ENCODE measurements at regions not wholly inside any gene's neighbourhood (a gene's known extent, or its start where the extent isn't known, plus 50 kb on each side); places are given as distances from the start of the nearest gene placed in this dataset.

DNA sequence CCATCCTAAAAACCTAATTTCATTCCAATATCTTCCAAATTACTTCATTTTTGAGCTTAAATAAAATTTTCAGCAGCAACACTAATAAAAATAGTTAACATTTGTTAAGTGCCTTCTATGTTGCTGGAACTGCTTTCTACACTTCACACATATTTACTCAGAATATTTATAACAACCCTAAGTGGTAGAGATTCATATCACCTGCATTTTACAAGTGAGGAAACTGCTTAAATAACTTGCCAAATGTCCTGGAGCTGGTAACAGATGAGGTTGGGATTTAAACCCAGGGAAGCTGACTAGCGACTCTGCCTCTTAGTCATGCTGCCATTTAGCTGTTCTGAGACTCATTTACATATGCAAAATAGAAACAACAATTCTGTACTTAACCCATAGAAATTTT, 86.1 kb upstream of the PBX1 start:
- no peak for DNase-seq

DNA sequence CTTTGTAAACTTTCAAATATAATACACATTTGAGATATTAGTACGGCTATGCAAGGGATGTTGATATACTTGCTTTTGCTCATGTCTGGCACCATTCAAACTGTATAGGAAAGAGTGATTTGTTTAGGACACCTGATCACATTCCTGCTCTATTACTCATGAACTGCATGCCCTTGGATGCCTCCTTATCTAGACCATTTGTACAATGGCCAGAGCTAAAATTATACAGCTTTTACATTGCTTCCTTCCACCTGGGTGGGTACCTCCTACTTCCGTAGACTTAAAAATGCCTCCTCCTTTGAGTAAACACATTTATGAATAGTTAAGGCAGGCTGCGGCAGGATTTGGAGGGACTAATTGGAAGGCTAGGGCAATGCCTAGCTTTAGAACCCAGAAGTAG, 85.4 kb upstream of the PBX1 start:
- no peak for DNase-seq

DNA sequence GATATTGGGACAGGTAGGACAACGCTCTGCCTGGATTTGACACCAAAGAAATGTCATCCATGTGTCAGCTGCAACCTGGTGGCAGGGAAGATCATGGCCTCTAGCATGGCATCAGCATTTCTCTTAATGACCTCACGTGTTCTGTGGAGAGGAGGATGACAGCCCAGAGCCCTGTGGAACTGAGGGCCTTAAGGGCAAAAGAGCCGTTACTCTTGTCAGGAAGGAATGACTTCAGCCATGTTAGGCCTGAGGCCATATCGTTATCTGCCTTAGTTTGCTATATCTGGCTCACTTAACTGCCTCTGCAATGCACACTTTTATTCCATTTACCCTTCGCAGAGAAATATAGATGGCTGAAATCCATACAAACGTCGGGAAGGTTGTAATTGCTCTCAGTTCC, 83.2 kb upstream of the PBX1 start:
- no peak for DNase-seq

DNA sequence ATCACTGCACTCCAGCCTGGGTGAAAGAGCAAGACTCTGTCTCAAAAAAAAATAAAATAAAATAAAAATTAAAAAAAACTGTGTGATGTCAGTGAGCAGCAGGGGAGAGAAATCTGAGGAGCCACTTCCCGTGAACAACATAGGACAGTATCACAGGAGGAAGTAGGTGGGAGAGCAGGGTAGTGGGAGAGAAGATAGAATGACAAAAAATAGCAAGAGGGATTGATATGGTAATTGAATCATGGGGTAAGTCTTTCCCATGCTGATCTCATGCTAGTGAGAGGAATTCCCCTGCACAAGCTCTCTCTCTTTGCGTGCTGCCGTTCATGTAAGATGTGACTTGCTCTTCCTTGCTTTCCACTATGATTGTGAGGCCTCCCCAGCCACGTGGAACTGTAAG, 81.6 kb upstream of the PBX1 start:
- DNase-seq = no peak

DNA sequence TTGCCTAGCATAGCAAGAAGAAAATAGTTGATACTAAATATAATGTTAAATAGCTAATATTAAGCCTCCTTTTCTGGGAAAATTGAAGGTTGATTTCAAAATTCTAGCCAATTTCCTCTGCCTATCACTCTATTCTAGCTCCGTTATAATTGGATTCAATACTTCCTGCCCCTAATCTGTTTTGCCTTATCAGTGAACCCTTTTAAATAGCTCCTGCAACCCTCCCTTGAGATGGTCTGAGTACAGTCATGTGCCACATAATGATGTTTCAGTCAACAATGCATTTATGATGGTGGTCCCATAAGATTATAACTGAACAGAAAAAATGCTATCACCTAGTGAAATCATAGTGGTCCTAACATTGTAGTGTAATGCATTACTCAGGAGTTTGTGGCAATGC, 79.7 kb upstream of the PBX1 start:
- DNase-seq = no peak

DNA sequence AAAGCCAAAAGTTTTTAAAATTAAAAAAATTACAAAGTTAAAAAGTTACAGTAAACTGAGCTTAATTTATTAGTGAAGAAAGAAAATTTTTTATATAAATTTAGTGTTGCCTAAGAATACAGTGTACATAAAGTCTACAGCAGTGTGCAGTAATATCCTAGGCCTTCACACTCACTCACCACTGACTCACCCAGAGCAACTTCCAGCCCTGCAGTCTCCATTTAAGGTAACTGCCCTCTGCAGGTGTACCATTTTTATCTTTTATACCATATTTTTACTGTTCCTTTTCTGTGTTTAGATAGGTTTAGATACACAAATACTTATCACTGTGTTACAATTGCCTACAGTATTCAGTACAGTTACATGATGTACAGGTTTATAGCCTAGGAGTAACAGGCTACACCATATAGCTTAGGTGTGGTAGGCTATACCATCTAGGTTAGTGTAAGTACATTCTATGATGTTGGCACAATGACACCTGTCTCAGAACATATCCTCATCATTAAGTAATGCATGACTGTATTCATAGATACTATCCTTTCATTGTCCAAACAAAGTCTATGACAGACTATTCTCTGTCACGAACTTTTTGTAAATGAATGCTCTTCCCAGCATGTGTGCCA, 78.6 kb upstream of the PBX1 start:
- no peak for DNase-seq

DNA sequence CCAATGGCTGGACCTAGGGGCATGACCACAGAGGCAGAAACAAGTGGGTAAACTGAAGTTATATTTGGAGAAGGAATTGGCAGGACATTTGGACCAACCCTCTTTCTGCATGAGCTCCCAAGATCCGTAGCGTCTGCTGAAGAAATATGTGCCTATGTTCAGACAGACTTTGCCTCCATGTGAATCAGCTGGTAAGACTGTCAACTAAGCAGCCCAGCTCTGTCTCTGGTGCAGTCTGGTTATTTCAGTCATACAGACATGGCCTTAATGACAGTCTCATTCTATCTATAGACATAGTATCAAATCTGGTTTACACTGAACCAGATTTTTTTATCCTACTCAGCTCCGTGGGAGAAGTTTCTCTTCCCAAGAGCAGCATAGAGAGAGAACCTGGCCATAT, 63.1 kb upstream of the PBX1 start:
- DNase-seq = no peak

DNA sequence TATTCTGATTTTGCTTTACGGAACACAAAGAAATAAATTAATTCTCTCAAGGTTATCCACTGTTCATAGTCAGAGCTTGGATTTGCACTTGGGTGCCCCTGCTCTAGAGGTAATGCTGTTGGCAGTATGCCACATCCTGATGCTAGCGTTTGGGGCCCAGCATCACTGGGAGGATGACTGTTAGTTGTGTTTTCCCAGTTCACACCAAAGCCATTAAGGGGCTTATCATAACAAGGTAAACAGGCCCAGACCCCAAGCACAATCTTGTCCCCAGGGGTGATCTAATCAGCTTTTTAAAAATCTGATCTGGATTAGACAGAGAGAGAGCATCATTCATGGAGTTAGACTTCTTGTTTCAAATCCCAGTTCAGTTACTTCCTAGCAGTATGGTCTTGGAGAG, 60.2 kb upstream of the PBX1 start:
- DNase-seq = no peak

DNA sequence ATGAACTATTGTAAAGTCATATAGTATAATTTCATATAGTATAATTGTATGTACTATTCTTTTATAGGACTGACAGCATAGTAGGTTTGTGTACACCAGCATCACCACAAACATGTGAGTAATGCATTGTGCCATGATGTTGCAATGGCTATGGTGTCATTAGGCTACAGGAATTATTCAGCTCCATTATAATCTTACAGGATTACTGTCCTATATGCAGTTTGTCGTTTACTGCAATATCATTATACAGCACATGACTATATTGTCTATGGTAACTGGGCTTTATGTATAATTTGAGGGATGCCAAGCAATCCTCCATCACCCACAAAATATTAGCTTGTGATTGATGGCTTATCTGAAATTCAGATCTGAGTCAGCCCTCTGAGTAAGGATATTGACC, 54.2 kb upstream of the PBX1 start:
- no peak for DNase-seq

Data from KG1 (cell line).